Esophagus muscularis mucosa (tissue), 4 donors: ENCODE measurements at regions not wholly inside any gene's neighbourhood (a gene's known extent, or its start where the extent isn't known, plus 50 kb on each side); places are given as distances from the start of the nearest gene placed in this dataset.
A peak's percentile ranks its signal among the peaks of the same experiment; 100 is the strongest.

Experiments used
- DNase-seq: peaks from one replicate; pipeline ENCODE4 v3.0.0-alpha.2; 2017; ENCODE audit errors: extremely low spot score
- H3K27ac ChIP-seq, 4 donors: fragments of 200-600 bp; sonication (generic); replicated peaks in 1 of 4; 1 replicate in 3 of 4; 2 replicates in 1 of 4; pipeline ENCODE4 v1.5.1; 2016 to 2019; ENCODE audit warnings: mild to moderate bottlenecking in 1 of 4
- H3K27me3 ChIP-seq, 4 donors: fragments of 200-600 bp; sonication (generic); one replicate each; pipeline versions ENCODE4 v1.5.1 to v1.6.0; 2016 to 2019
- H3K36me3 ChIP-seq, 4 donors: fragments of 200-600 bp; sonication (generic); one replicate each; pipeline ENCODE4 v1.5.1; 2016 to 2019
- H3K4me1 ChIP-seq, 4 donors: fragments of 200-600 bp; sonication (generic); one replicate each; pipeline ENCODE4 v1.5.1; 2016 to 2019
- H3K4me3 ChIP-seq, 4 donors: fragments of 200-600 bp; sonication (generic); 1 replicate in 2 of 4; 2 replicates in 2 of 4; pipeline ENCODE4 v1.5.1; 2016 to 2019; ENCODE audit warnings: mild to moderate bottlenecking in 4 of 4, moderate library complexity in 1 of 4
- H3K9me3 ChIP-seq, 4 donors: fragments of 200-600 bp; sonication (generic); 1 replicate in 3 of 4; 2 replicates in 1 of 4; pipeline ENCODE4 v1.5.1; 2016 to 2019
- EP300 ChIP-seq: sonication (generic); formaldehyde crosslinking; IDR thresholded peaks from one replicate; pipeline ENCODE4 v1.6.1; 2017; ENCODE audit warnings: antibody characterized with exemption
- POLR2A ChIP-seq: fragments of 450-650 bp; IDR thresholded peaks from one replicate; pipeline ENCODE4 v1.6.1; 2017; ENCODE audit warnings: antibody characterized with exemption, moderate library complexity, mild to moderate bottlenecking, low read depth
- POLR2AphosphoS5 ChIP-seq, 2 donors: sonication (generic); formaldehyde crosslinking; IDR thresholded peaks; one replicate each; pipeline ENCODE4 v1.6.1; 2017; ENCODE audit warnings: antibody characterized with exemption in 2 of 2
- WGBS: methylation state at CpG from one replicate; pipeline ENCODE4 v1.1.5; 2018; 5-methylcytosine and 5-hydroxymethylcytosine counted together
- intact Hi-C: fragments of 100-400 bp; cut with DNase I; formaldehyde crosslinking; loops from one replicate; pipeline ENCODE4 v1.15.1; 2023
- TF ChIP-seq, protein P1 (sequence below), 3 experiments: fragments of 200-600 bp in 2 of 3; fragments of 450-650 bp in 1 of 3; sonication (generic) in 2 of 3; IDR thresholded peaks; one replicate each; pipeline ENCODE4 v1.5.1; 2017 to 2019; ENCODE audit warnings: antibody characterized with exemption in 3 of 3, mild to moderate bottlenecking in 2 of 3, moderate library complexity in 1 of 3

DNA sequence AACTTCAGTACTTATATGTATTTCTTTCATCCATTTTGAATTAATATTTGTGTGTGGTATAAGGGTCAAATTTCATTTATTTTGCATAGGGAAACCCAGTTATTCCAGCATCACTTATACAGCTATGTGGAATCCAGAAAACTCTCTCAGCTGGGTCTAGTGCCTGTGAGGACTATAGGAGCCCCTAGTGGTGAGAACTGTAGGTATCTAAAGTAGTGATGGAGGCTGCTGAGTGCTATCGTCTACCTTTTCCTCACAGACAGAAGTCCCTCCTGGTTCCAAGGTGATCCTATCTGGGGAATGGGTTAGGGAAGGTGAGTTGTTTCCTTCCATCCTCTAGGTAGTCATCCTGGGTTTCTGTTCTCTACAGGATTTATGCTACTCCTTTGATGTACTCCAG is 352.0 kb upstream of the C1orf87 start:
- Histone ChIP-seq H3K27me3 (no peaks in the 10 kb centered on the region), H3K4me3 (no peak overlapping the region), H3K36me3 (no peaks in the 10 kb centered on the region), H3K27ac (no peak overlapping the region), H3K4me1 (peaks cover 0 to 10% (median 5%) of the 10 kb centered on the region in 4 donors), H3K9me3 (peaks cover 0 to 6% (median 2%) of the 10 kb centered on the region in 4 donors)
- intact Hi-C loops = no loop called here
- WGBS = 87% methylated on average over 1 of the region's 1 CpG
- no peak for DNase-seq
- TF ChIP-seq POLR2AphosphoS5 (IDR thresholded peaks at IDR 0.05) = no peak
- TF ChIP-seq, protein P1, sequence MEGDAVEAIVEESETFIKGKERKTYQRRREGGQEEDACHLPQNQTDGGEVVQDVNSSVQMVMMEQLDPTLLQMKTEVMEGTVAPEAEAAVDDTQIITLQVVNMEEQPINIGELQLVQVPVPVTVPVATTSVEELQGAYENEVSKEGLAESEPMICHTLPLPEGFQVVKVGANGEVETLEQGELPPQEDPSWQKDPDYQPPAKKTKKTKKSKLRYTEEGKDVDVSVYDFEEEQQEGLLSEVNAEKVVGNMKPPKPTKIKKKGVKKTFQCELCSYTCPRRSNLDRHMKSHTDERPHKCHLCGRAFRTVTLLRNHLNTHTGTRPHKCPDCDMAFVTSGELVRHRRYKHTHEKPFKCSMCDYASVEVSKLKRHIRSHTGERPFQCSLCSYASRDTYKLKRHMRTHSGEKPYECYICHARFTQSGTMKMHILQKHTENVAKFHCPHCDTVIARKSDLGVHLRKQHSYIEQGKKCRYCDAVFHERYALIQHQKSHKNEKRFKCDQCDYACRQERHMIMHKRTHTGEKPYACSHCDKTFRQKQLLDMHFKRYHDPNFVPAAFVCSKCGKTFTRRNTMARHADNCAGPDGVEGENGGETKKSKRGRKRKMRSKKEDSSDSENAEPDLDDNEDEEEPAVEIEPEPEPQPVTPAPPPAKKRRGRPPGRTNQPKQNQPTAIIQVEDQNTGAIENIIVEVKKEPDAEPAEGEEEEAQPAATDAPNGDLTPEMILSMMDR (IDR thresholded peaks at IDR 0.05) = peak in 1 of 3 experiments; percentile 4

DNA sequence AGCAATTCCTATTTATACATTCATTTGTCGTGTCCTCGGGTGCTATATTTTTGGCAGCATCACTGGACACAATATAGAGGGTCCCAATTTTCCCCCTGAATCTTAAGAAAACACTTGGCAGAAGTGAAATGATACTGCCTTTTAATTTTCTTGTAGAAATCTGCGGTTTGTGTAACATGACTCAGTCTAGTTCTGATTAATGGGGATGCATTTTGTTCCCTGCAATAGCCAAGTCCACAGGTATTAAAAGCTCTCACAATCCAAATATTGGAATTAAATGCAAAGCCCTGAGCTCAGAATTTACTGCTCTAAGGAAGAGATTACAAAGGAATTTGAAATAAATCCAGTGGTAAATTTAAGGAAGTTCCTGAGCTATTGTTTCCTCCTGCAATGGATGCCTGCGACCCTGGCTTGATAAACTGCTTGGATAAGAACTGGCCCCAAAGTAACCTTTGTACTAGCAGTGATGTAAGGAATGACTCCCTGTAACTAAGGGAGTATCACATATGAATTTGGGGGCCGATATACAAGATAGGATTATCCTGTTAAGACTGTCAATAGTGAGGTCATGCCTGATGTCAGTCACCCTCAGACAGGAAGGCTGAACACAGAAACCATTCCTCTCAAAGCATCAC is 349.7 kb upstream of the C1orf87 start:
- 24% methylated on average over 5 of the region's 5 CpGs for WGBS
- no peak overlapping the region for H3K27ac ChIP-seq
- intact Hi-C loops = no loop called here

DNA sequence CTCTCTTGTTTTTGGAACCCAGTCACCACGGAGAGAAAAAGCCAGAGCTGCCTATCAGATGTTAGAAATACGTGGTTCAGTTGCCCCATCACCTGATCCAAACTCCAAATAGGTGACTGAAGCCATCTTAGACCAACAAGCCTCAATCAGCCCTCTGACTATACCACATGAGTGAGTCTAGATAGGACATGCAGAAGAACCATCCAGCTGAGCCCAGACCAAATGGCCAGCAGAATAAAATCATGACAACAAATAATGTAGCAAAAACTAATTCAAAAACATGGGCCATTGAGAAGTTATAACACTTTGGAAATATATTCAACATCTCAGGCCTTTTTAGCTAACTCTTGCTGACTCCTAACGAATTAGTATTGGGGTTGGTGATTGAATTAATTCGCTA is 348.4 kb upstream of the C1orf87 start:
- TF ChIP-seq POLR2AphosphoS5 (IDR thresholded peaks at IDR 0.05) (no peak), EP300 (no peak), POLR2A (no peak)
- TF ChIP-seq, protein P1 (IDR thresholded peaks at IDR 0.05) = no peak
- no peak overlapping the region for H3K27ac ChIP-seq
- H3K27me3 ChIP-seq = no peaks in the 10 kb centered on the region
- intact Hi-C loops = no loop called here
- no peaks in the 10 kb centered on the region for H3K36me3 ChIP-seq
- H3K4me1 ChIP-seq = no peaks in the 10 kb centered on the region
- 87% methylated on average over 4 of the region's 4 CpGs for WGBS
- no peak for DNase-seq
- H3K9me3 ChIP-seq = peaks cover 0 to 6% (median 2%) of the 10 kb centered on the region in 4 donors
- no peak overlapping the region for H3K4me3 ChIP-seq

More for the DNA sequence above, 349.7 kb upstream of the C1orf87 start:
- H3K4me3 ChIP-seq = no peak overlapping the region
- H3K27me3 ChIP-seq = no peaks in the 10 kb centered on the region
- TF ChIP-seq, protein P1 (IDR thresholded peaks at IDR 0.05) = no peak
- TF ChIP-seq POLR2A (no peak), EP300 (no peak), POLR2AphosphoS5 (IDR thresholded peaks at IDR 0.05) (no peak)
- peaks cover 0 to 6% (median 2%) of the 10 kb centered on the region in 4 donors for H3K9me3 ChIP-seq
- peaks cover 0 to 10% (median 4%) of the 10 kb centered on the region in 4 donors for H3K4me1 ChIP-seq
- DNase-seq = no peak
- no peaks in the 10 kb centered on the region for H3K36me3 ChIP-seq

DNA sequence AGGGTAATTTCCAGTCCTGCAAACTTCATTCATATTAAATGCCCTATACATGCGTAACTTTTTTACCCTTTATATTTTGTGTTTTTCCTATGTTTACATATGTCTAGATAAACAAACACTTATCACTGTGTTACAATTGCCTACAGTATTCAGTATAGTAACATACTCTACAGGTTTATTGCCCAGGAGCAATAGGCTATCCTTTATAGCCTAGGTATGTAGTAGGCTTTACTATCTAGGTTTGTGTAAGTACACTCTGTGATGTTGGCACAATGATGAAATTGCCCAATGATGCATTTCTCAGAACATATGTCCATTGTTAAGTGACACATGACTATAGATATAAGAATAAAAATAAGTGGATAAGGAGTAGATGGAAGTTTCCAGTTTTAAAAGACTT is 345.5 kb upstream of the C1orf87 start:
- intact Hi-C loops = no loop called here
- DNase-seq = no peak
- TF ChIP-seq POLR2A = no peak
- no peak for TF ChIP-seq POLR2AphosphoS5 (IDR thresholded peaks at IDR 0.05)
- H3K36me3 ChIP-seq = no peaks in the 10 kb centered on the region
- no peak overlapping the region for H3K27ac ChIP-seq
- peaks cover 0 to 6% (median 2%) of the 10 kb centered on the region in 4 donors for H3K9me3 ChIP-seq
- H3K4me3 ChIP-seq = no peak overlapping the region
- no peaks in the 10 kb centered on the region for H3K27me3 ChIP-seq
- 97% methylated on average over 1 of the region's 1 CpG for WGBS
- no peaks in the 10 kb centered on the region for H3K4me1 ChIP-seq

DNA sequence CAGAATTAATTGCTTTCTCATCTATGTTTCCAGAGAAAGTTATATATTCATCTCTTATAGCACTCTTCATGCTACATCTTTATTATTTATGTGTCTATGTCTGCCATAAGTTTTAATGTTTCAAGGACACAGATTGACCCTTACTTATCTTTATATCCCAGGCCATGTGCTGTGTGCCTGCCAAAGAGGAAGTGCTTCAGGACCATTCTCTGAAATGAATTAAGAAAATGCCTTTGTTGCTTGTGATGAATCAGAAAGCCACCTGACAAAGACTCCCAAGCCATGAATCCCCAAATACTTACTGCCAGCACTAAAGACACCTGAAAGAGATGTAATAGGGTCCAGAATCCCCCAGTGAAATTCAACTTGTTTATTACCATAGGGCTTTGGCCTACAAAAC is 342.1 kb upstream of the C1orf87 start:
- H3K4me3 ChIP-seq = no peak overlapping the region
- H3K27me3 ChIP-seq = no peaks in the 10 kb centered on the region
- H3K9me3 ChIP-seq = no peaks in the 10 kb centered on the region
- intact Hi-C loops = no loop called here
- peaks cover 0 to 15% (median 0%) of the 10 kb centered on the region in 4 donors for H3K4me1 ChIP-seq
- no peak overlapping the region for H3K27ac ChIP-seq
- DNase-seq = no peak
- no peaks in the 10 kb centered on the region for H3K36me3 ChIP-seq
- TF ChIP-seq POLR2AphosphoS5 (IDR thresholded peaks at IDR 0.05) (no peak), EP300 (no peak), POLR2A (no peak)
- TF ChIP-seq, protein P1 (IDR thresholded peaks at IDR 0.05) = no peak
